Naive thymus-derived CD8-positive, alpha-beta T cell (primary cell): ENCODE measurements at regions not wholly inside any gene's neighbourhood (a gene's known extent, or its start where the extent isn't known, plus 50 kb on each side); places are given as distances from the start of the nearest gene placed in this dataset.

Experiments used
- ATAC-seq, 2 donors: fragments of 150-1000 bp; cut with Tn5 transposase in 1 of 2; sonication (Bioruptor Pico), chemical (Tn5 transposase) in 1 of 2; 1 replicate in 1 of 2; 2 replicates in 1 of 2; pipeline ENCODE4 v1.10.0; 2021; ENCODE audit warnings: mild to moderate bottlenecking in 2 of 2, moderate library complexity in 2 of 2
- POLR2A ChIA-PET: fragments of 350-600 bp; sonication (Branson Sonifier 250); formaldehyde crosslinking; loops from one replicate; lab custom pipeline; 2021; ENCODE audit warnings: antibody characterized with exemption; lab: Charles Lee
- DNase-seq, 10 donors: peaks; one replicate each; pipeline versions ENCODE4 v3.0.0 to v3.0.0-alpha.2; 2020 to 2022
- H3K27ac Mint-ChIP-seq, 10 donors: one replicate each; pipeline ENCODE4 v1.8.0; 2020 to 2022; ENCODE audit warnings: mild to moderate bottlenecking in 10 of 10, mixed read lengths in 10 of 10, moderate library complexity in 4 of 10, inconsistent platforms in 1 of 10
- H3K27me3 Mint-ChIP-seq, 5 donors: one replicate each; pipeline ENCODE4 v1.8.0; 2021 to 2022; ENCODE audit warnings: mixed read lengths in 5 of 5
- H3K36me3 Mint-ChIP-seq, 3 donors: one replicate each; pipeline ENCODE4 v1.8.0; 2020 to 2022; ENCODE audit warnings: mixed read lengths in 3 of 3, mild to moderate bottlenecking in 2 of 3, inconsistent platforms in 1 of 3
- H3K4me1 Mint-ChIP-seq, 4 donors: one replicate each; pipeline ENCODE4 v1.8.0; 2021 to 2022; ENCODE audit warnings: mixed read lengths in 4 of 4
- H3K4me3 Mint-ChIP-seq, 10 donors: one replicate each; pipeline ENCODE4 v1.8.0; 2020 to 2022; ENCODE audit warnings: mild to moderate bottlenecking in 10 of 10, mixed read lengths in 10 of 10, moderate library complexity in 6 of 10, inconsistent platforms in 1 of 10
- H3K9me3 Mint-ChIP-seq, 9 donors: one replicate each; pipeline ENCODE4 v1.8.0; 2020 to 2022; ENCODE audit warnings: mixed read lengths in 9 of 9, mild to moderate bottlenecking in 3 of 9, inconsistent platforms in 1 of 9, moderate library complexity in 1 of 9

DNA sequence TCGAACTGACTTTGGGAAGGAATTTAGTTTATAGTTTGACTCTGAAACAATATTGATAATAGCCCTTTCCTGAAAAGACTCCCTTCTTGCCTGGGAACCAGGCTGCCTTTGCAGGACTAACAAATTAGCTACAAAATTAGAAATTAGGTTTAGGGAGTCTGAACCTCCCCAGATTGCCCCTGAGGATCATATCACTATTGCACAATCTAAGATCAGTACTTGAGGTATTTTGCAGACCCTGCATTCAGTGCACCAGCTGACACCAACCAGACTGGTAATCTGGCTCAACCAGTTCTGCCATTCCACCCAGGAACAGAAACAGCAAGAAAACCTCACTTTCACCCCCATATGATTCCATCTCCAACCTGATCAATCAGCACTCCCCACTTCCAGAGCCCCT, 131.8 kb upstream of the GALNT5 start:
- H3K4me1 Mint-ChIP-seq: no peaks in the 10 kb centered on the region
- H3K27me3 Mint-ChIP-seq: peaks cover 0 to 6% (median 4%) of the 10 kb centered on the region in 5 donors
- H3K36me3 Mint-ChIP-seq: no peaks in the 10 kb centered on the region
- ATAC-seq (no peak), DNase-seq (no peak)
- no peak overlapping the region for H3K4me3 Mint-ChIP-seq
- H3K9me3 Mint-ChIP-seq: peaks cover 0 to 3% (median 0%) of the 10 kb centered on the region in 9 donors
- H3K27ac Mint-ChIP-seq: no peak overlapping the region
- POLR2A ChIA-PET: no interaction called here

DNA sequence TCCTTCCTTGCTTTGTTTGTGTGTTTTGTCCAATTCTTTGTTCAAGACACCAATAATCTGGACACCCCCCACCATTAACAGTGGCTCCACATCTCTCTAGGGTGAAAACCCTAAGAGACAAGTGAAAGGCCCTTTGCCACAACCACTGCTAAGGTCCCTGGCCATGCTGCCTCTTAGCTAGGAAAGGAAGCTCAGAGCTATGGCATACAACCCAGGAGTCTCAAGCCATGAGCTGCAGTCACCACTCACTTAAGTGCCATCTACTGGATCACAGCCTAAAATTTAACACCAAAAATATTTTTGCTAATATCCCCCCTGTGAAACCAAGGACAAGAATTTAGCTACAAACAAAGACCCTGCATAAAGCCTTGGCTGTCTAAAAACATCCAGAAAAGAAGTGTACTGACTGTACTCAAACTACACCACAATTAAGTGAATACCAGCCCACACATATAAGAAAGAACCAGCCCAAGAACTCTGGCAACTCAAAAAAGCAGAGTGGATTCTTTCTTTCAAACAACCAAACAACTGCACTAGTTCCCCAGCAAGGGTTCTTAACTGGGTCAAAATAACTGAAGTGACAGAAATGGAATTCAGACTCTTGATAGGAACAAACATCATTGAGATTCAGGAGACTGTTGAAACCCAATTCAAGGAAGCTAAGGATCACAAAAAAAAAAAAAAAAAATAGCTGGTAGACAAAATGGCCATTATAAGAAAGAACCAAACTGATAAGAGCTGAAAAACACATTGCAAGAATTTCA, 130.1 kb upstream of the GALNT5 start:
- H3K4me3 Mint-ChIP-seq: no peak overlapping the region
- no peak for ATAC-seq
- DNase-seq: no peak
- H3K36me3 Mint-ChIP-seq: no peaks in the 10 kb centered on the region
- H3K4me1 Mint-ChIP-seq: no peaks in the 10 kb centered on the region
- peaks cover 0 to 9% (median 2%) of the 10 kb centered on the region in 9 donors for H3K9me3 Mint-ChIP-seq
- peaks cover 0 to 5% (median 4%) of the 10 kb centered on the region in 5 donors for H3K27me3 Mint-ChIP-seq
- H3K27ac Mint-ChIP-seq: no peak overlapping the region
- POLR2A ChIA-PET: no interaction called here

DNA sequence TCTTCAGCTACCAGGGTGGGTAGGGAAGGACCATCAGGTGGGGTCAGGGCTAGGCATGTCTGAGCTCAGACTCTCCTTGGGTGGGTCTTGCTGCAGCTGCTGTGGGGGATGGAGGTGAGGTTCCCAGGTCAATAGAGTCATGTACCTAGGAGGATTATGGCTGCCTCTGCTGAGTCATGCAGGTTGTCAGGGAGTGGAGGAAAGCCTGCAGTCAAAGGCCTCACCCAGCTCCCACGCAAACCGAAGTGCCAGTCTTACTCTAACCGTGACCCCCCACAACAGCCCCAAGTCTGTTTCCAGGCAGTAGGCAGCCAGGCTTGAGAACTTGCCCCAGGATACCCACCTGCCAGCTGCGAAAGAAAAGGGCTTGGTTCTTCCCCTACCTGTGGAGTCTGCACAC, 113.6 kb upstream of the GALNT5 start:
- H3K36me3 Mint-ChIP-seq: no peaks in the 10 kb centered on the region
- POLR2A ChIA-PET: no interaction called here
- peaks cover 5 to 36% (median 17%) of the 10 kb centered on the region in 5 donors for H3K27me3 Mint-ChIP-seq
- H3K4me1 Mint-ChIP-seq: no peaks in the 10 kb centered on the region
- H3K27ac Mint-ChIP-seq: no peak overlapping the region
- DNase-seq: no peak
- H3K4me3 Mint-ChIP-seq: no peak overlapping the region
- H3K9me3 Mint-ChIP-seq: peaks cover 0 to 4% (median 0%) of the 10 kb centered on the region in 9 donors
- no peak for ATAC-seq

DNA sequence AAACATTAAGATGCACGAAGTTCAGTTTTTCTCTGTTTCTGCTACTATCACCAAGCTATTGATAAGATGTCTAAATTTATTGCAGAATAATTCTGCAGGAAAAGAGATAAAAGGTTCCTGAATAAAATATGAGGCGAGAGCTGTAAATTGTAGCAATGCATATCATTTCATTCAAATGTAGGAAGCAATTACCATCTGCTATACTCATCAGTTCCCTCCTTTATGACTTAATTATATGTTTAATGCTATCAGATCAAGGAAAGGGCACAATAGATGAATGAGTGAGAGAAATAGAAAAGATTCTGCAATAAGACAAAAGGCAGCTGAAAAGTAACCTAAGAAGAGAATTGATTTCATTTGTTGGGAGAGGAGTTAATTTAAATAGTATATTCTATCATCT, 108.2 kb upstream of the GALNT5 start:
- H3K9me3 Mint-ChIP-seq: no peaks in the 10 kb centered on the region
- H3K27ac Mint-ChIP-seq: no peak overlapping the region
- ATAC-seq (no peak), DNase-seq (no peak)
- H3K4me1 Mint-ChIP-seq: no peaks in the 10 kb centered on the region
- H3K4me3 Mint-ChIP-seq: no peak overlapping the region
- POLR2A ChIA-PET: no interaction called here
- H3K27me3 Mint-ChIP-seq: peaks cover 5 to 30% (median 12%) of the 10 kb centered on the region in 5 donors
- H3K36me3 Mint-ChIP-seq: no peaks in the 10 kb centered on the region

DNA sequence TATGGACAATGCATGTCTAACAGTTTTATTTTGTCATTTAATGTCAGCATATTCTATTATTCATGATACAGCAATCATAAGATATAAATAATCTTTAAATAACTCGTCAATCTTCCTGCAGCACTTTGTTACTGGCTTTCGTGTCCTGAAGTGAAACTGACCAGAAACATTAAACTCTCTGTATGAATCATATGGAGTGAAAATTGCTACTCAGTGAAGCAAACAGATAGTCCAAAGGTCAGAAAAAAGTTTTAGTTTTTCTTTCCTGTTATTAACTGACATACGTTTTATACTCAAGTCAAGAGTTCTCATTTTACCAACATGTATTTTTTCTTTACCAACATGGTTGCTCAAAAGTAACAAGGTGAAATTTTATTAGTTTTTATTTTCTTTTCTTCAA, 106.8 kb upstream of the GALNT5 start:
- H3K9me3 Mint-ChIP-seq: no peaks in the 10 kb centered on the region
- H3K36me3 Mint-ChIP-seq: no peaks in the 10 kb centered on the region
- no peak overlapping the region for H3K4me3 Mint-ChIP-seq
- H3K27me3 Mint-ChIP-seq: peaks cover 4 to 19% (median 9%) of the 10 kb centered on the region in 5 donors
- POLR2A ChIA-PET: no interaction called here
- no peaks in the 10 kb centered on the region for H3K4me1 Mint-ChIP-seq
- ATAC-seq (no peak), DNase-seq (no peak)
- H3K27ac Mint-ChIP-seq: no peak overlapping the region

DNA sequence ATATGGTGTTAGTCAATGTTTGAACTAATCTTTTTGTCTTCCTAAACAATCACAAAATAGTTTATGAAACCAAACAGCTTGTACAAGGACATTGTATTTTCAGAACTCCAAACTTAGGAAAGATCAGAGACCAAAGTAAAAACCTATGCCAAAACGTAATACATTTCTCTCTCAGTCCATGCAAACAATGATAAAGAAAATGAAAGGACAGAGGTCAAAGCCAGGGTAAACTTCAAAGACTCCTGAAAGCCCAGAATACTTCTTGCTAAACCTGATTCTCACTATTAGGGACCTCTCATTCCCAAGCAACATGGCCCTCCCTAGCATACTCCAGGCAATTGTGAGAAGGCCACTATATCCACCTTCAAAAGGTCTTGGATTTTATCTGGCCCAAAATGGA, 105.1 kb upstream of the GALNT5 start:
- peaks cover 2 to 20% (median 9%) of the 10 kb centered on the region in 5 donors for H3K27me3 Mint-ChIP-seq
- H3K9me3 Mint-ChIP-seq: peaks cover 0 to 8% (median 0%) of the 10 kb centered on the region in 9 donors
- no peak overlapping the region for H3K27ac Mint-ChIP-seq
- DNase-seq (no peak), ATAC-seq (no peak)
- no peaks in the 10 kb centered on the region for H3K36me3 Mint-ChIP-seq
- POLR2A ChIA-PET: no interaction called here
- no peak overlapping the region for H3K4me3 Mint-ChIP-seq
- H3K4me1 Mint-ChIP-seq: no peaks in the 10 kb centered on the region

DNA sequence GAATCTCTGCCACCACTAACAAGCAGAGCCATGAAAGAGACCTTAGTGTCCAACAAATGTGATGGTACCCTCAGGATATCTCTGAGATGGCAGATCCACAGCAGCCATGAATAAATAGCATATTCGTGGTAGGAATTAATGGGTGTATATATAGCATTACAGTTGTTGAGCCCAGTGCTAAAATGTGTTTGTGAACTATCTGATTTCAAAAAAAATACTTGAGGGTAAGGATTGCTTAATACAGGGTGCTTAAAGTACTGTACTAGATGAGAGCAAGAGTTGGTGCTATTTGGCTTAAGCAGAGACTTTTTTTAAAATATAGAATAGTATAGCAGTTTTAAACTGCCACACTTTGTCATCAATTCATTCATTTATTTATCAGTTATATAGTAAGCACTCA, 101.5 kb upstream of the GALNT5 start:
- Mint-ChIP-seq H3K36me3 (no peaks in the 10 kb centered on the region), H3K9me3 (peaks cover 0 to 8% (median 0%) of the 10 kb centered on the region in 9 donors), H3K4me3 (no peak overlapping the region), H3K4me1 (no peaks in the 10 kb centered on the region), H3K27me3 (peaks cover 2 to 22% (median 6%) of the 10 kb centered on the region in 5 donors), H3K27ac (no peak overlapping the region)
- ATAC-seq (no peak), DNase-seq (no peak)
- POLR2A ChIA-PET: no interaction called here

DNA sequence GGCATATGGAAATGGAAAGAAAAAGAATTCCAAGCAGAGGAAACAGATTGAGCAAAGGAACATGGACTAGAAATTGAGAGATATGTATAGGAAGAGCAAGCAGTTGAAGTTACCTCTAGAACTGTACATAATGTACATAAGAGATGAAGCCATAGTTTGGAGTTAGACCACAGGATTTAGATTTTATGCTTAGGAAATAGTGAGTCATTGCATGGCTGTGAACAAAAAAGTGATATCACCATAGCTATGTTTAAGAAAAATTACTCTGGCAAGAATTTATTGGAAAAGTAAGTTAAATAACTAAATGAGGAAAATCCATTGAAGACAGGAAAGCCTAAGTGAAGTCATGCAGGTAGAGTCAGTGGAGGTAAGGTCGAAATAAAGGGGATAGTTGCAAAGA, 99.4 kb upstream of the GALNT5 start:
- no peak for ATAC-seq
- POLR2A ChIA-PET: no interaction called here
- no peak for DNase-seq
- Mint-ChIP-seq H3K27ac (no peak overlapping the region), H3K4me1 (no peaks in the 10 kb centered on the region), H3K9me3 (peaks cover 0 to 8% (median 0%) of the 10 kb centered on the region in 9 donors), H3K27me3 (peaks cover 2 to 25% (median 6%) of the 10 kb centered on the region in 5 donors), H3K4me3 (no peak overlapping the region), H3K36me3 (no peaks in the 10 kb centered on the region)

DNA sequence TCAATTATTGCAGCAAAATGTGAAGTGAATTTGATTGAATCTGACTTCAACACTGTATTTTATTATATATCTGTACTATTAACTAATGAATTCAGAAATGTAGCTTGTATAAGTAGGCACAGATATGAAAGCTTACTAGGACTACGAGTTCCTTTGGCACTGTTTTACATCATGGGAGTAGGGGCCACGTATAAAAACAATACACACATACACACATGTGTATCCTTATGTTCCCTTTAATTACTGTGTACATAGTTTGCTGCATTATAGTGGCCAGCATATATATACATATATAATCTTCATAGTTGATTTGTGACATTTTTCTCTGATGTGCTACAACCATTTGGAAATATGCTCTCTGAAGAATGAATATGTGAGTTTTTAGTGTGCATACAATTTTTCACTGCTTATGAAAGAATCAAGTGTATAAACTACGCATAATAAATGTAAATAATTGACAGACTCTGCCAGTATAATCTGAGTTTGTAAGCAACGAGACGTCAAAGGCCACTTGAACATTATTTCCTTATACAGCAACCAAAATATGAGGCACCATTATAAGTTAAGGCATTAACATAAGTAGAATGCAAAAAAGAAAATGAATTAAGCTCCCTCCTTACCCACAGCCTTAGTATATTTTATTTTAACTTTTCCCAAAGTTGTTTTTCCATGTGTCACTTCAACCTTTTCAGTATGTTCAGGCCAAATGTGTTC, 98.1 kb upstream of the GALNT5 start:
- Mint-ChIP-seq H3K27ac (no peak overlapping the region), H3K36me3 (no peaks in the 10 kb centered on the region), H3K4me1 (no peaks in the 10 kb centered on the region), H3K9me3 (peaks cover 0 to 8% (median 0%) of the 10 kb centered on the region in 9 donors), H3K27me3 (peaks cover 0 to 17% (median 4%) of the 10 kb centered on the region in 5 donors), H3K4me3 (no peak overlapping the region)
- no peak for DNase-seq
- ATAC-seq: no peak
- POLR2A ChIA-PET: no interaction called here

DNA sequence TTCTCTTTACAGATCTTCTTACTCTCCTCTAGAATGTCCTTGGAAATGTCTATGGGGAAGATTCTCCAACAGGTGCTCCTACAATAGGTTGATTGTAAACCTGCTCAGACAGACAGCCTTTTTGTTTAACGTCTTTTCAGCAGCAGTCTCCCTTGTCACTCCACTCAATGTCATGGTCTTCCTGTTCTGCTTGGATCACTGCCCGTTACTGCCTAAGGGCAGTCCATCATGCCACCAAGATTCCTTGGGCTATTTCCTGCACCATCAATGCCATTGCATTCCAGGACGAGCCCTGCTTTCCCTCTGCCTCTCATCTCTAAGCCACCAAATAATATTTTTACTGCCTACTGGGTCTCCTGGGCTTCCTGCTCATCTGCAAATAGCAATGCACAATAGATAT, 97.4 kb upstream of the GALNT5 start:
- DNase-seq: no peak
- POLR2A ChIA-PET: no interaction called here
- Mint-ChIP-seq H3K27ac (no peak overlapping the region), H3K36me3 (no peaks in the 10 kb centered on the region), H3K27me3 (peaks cover 0 to 17% (median 4%) of the 10 kb centered on the region in 5 donors), H3K4me3 (no peak overlapping the region), H3K9me3 (peaks cover 0 to 8% (median 0%) of the 10 kb centered on the region in 9 donors), H3K4me1 (no peaks in the 10 kb centered on the region)
- no peak for ATAC-seq

DNA sequence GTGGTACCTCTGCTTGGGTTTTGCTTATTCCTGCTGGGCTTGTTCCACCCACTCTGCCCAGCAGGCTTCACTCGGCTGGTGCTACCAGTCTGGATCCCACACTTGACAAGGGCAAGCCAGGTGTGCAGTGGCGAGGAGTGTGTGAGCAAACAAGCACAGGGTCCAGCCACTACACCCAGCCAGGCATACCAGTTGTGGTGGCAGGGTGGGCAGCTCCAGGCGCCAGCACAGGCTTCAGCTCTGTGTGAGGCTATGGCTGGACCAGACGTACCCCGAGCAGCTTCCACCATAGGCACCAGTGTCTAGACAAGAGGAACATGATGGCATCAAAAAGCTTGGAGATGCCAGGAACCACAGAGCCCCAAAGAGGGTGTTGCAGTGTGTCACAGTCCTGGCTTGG, 93.1 kb upstream of the GALNT5 start:
- Mint-ChIP-seq H3K4me3 (no peak overlapping the region), H3K4me1 (no peaks in the 10 kb centered on the region), H3K27ac (no peak overlapping the region), H3K9me3 (peaks cover 0 to 2% (median 0%) of the 10 kb centered on the region in 9 donors), H3K27me3 (peaks cover 0 to 12% (median 4%) of the 10 kb centered on the region in 5 donors), H3K36me3 (no peaks in the 10 kb centered on the region)
- POLR2A ChIA-PET: no interaction called here
- ATAC-seq: no peak
- DNase-seq: no peak

DNA sequence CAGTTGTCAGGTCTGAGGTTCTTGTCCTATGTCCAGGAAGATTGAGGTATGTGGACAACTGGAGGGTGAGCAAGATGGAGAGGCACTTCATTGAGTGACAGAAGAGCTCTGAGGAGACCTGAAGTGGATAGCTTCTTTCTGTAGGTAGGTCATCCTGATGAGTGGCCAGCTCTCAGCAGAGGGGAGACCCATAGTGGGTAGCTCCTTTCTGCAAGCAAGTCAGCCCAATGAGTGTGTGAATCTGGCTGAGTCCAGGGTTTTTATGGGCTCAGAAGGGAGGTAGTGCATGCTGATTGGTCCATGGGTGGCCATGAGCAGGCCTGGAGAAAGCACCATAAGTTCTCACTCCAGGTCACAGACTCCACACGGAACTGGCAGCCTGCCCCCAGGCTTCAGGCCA, 92.6 kb upstream of the GALNT5 start:
- ATAC-seq (no peak), DNase-seq (no peak)
- Mint-ChIP-seq H3K27ac (no peak overlapping the region), H3K9me3 (peaks cover 0 to 2% (median 0%) of the 10 kb centered on the region in 9 donors), H3K4me3 (no peak overlapping the region), H3K27me3 (peaks cover 0 to 16% (median 4%) of the 10 kb centered on the region in 5 donors), H3K36me3 (no peaks in the 10 kb centered on the region), H3K4me1 (no peaks in the 10 kb centered on the region)
- POLR2A ChIA-PET: no interaction called here

DNA sequence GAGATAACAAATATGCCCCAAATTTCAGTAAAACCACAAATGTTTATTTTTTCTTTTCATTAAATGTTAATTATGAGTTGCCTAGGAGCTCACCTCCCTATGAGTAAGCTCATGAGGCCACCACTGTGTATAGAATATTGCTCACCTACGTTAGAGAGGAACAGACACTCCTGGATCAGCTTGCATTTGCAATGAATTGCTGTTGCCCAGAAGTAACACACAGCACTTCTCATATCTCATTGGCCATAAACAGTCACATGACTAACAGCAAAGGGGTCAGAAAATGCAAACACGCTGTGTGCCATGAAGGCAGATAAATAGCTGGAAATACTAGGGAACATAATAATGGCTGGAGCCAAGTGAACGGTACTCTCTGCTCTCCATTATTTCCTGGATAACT, 89.0 kb upstream of the GALNT5 start:
- DNase-seq (no peak), ATAC-seq (no peak)
- no peak overlapping the region for H3K27ac Mint-ChIP-seq
- no peaks in the 10 kb centered on the region for H3K4me1 Mint-ChIP-seq
- POLR2A ChIA-PET: no interaction called here
- H3K9me3 Mint-ChIP-seq: peaks cover 0 to 3% (median 0%) of the 10 kb centered on the region in 9 donors
- H3K4me3 Mint-ChIP-seq: no peak overlapping the region
- H3K36me3 Mint-ChIP-seq: no peaks in the 10 kb centered on the region
- peaks cover 1 to 22% (median 4%) of the 10 kb centered on the region in 5 donors for H3K27me3 Mint-ChIP-seq
